Erythroblast (primary cell): ENCODE measurements at regions not wholly inside any gene's neighbourhood (a gene's known extent, or its start where the extent isn't known, plus 50 kb on each side); places are given as distances from the start of the nearest gene placed in this dataset.

Source experiments
- GATA1 ChIP-seq: IDR thresholded peaks from 2 replicates; pipeline ENCODE4 v1.6.1; 2011; ENCODE audit warnings: low read depth, mild to moderate bottlenecking, control low read depth, low read length, moderate library complexity
- POLR2A ChIP-seq: IDR thresholded peaks from 2 replicates; pipeline ENCODE4 v1.6.1; 2011; ENCODE audit warnings: mild to moderate bottlenecking, low read length

DNA sequence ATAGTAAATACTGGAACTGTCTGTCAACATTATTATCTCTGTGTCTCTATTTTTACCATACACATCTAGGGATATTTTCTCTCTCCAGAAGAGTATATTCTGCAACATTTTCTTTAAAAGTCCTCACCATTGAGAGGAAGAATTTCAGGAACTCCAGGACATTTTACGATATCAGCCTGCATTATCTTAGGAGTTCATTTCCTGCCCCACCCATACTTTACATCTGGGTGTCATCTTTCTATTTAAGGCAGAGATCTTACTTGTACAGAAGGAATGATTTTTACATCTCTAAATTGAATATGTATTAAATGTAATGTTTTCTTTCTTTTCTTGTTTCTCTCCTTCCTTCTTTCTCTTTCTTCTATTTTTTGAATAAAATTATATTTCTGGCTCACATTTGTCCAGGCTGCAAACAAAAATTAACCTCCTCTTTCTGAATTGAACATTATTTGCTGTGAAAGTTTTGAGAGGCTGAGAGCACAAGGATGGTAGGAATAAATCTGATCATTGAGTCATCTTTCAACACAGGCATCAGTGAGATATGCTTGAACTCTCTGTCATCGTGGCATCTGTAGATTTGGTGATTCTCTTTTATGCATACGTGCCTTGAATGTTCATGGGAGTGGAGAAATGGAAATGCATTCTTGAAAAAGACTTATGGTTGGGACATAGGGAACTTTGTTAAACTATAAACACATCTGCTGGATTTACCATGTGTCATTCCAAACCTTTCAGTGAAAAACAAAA lies 753.6 kb downstream of the SLC16A7 start:
- TF ChIP-seq POLR2A = no peak
- no peak for TF ChIP-seq GATA1
